SK-N-SH treated with all-trans-retinoic acid at 6 μM for 48 hours (cell line): ENCODE measurements at regions not wholly inside any gene's neighbourhood (a gene's known extent, or its start where the extent isn't known, plus 50 kb on each side); places are given as distances from the start of the nearest gene placed in this dataset.

Experiments used
- ARNTL ChIP-seq: fragments of 450-650 bp; formaldehyde crosslinking; IDR thresholded peaks from 2 replicates; pipeline ENCODE4 v1.5.0; 2020; ENCODE audit warnings: low read depth, mild to moderate bottlenecking, moderate library complexity, borderline replicate concordance
- PATZ1 ChIP-seq: fragments of 250-450 bp; sonication (Bioruptor Pico); IDR thresholded peaks from 2 replicates; pipeline ENCODE4 v1.8.0; 2020; ENCODE audit warnings: mild to moderate bottlenecking, moderate library complexity, borderline replicate concordance
- POU6F1 ChIP-seq: fragments of 250-450 bp; sonication (Bioruptor Pico); IDR thresholded peaks from 2 replicates; pipeline ENCODE4 v1.8.0; 2021; ENCODE audit warnings: low read depth, mild to moderate bottlenecking, moderate library complexity, borderline replicate concordance
- PPARA ChIP-seq: fragments of 250-450 bp; sonication (Bioruptor Pico); IDR thresholded peaks from 2 replicates; pipeline ENCODE4 v1.5.0; 2020; ENCODE audit warnings: mild to moderate bottlenecking, borderline replicate concordance
- RARB ChIP-seq: fragments of 250-450 bp; sonication (Bioruptor Pico); IDR thresholded peaks from 2 replicates; pipeline ENCODE4 v1.8.0; 2021; ENCODE audit warnings: mild to moderate bottlenecking, moderate library complexity

- TF ChIP-seq PATZ1, result no peak
- TF ChIP-seq RARB (CRISPR knock-in tag), result no peak
- no peak for TF ChIP-seq ARNTL
- no peak for TF ChIP-seq POU6F1 (CRISPR knock-in tag)
- no peak for TF ChIP-seq PPARA (CRISPR knock-in tag)
Observed at GRCh38 chr4:166518776-166519175, 645.7 kb downstream of the TLL1 start.
